ENCODE measurements at regions not wholly inside any gene's neighbourhood (a gene's known extent, or its start where the extent isn't known, plus 50 kb on each side); places are given as distances from the start of the nearest gene placed in this dataset.

DNA sequence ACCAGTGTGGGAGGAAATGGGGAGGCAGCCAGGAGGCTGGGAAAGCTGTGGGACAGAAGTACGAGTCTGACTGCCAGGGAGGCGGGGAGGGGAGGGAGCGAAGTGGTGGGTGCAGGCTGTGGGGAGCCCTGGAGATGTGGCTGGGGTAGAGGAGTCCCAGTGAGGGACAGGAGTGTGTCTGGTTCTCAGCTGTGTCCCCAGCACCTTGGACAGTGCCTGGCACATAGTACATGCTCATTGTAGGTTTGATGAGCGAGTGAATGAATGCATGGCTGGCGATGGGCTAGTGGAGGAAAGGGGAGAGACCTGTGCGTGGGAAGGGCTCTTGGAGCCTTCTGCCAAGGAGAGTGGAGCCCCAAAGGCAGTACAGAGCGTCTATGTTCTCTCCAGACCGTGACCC, 104.1 kb downstream of the SIK1 start:
- Histone ChIP-seq H3K36me3 (ENCODE audit: control insufficient read depth in 2 of 2, insufficient read depth in 2 of 2, low read length in 2 of 2) (no peaks in the 10 kb centered on the region), H3K4me1 (ENCODE audit: control insufficient read depth, insufficient read depth, low read length) (no peaks in the 10 kb centered on the region), H3K9ac (ENCODE audit: low read length in 2 of 2) (no peak overlapping the region), H3K27ac (ENCODE audit: low read length) (no peak overlapping the region), H3K4me3 (ENCODE audit: low read length in 2 of 2) (no peak overlapping the region), H3K27me3 (ENCODE audit: control insufficient read depth in 1 of 2, insufficient read depth in 2 of 2, low read length in 2 of 2) (peaks cover 0 to 4% of the 10 kb centered on the region in 2 donors), H3K9me3 (ENCODE audit: control insufficient read depth in 2 of 2, low read length in 2 of 2) (peaks cover 5 to 6% of the 10 kb centered on the region in 2 donors)

DNA sequence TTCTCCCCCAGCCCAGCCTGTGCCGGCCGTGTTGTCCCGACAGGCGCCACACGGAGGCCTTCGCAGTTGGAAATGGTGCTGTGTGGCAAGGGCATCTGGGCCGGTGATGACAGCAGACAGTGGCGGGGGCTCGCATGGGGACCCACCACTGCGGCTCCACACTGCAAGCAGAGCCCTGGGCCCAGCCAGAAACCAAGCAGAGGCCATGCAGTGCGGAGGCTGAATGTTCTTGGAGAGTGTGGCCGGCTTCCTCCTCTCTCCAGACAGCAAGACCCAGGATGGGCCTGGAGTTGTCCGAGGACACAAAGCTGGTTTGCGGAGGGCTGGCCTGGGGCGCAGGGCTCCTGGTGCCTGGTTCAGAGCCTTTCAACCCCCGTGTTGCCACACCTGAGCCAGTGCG, 104.6 kb downstream of the SIK1 start:
- peaks cover 5 to 7% of the 10 kb centered on the region in 2 donors for H3K9me3 ChIP-seq (ENCODE audit: control insufficient read depth in 2 of 2, low read length in 2 of 2)
- H3K27me3 ChIP-seq (ENCODE audit: control insufficient read depth in 1 of 2, insufficient read depth in 2 of 2, low read length in 2 of 2) = peaks cover 0 to 4% of the 10 kb centered on the region in 2 donors
- no peaks in the 10 kb centered on the region for H3K4me1 ChIP-seq (ENCODE audit: control insufficient read depth, insufficient read depth, low read length)
- no peak overlapping the region for H3K27ac ChIP-seq (ENCODE audit: low read length)
- no peak overlapping the region for H3K9ac ChIP-seq (ENCODE audit: low read length in 2 of 2)
- H3K4me3 ChIP-seq (ENCODE audit: low read length in 2 of 2) = no peak overlapping the region
- no peaks in the 10 kb centered on the region for H3K36me3 ChIP-seq (ENCODE audit: control insufficient read depth in 2 of 2, insufficient read depth in 2 of 2, low read length in 2 of 2)

DNA sequence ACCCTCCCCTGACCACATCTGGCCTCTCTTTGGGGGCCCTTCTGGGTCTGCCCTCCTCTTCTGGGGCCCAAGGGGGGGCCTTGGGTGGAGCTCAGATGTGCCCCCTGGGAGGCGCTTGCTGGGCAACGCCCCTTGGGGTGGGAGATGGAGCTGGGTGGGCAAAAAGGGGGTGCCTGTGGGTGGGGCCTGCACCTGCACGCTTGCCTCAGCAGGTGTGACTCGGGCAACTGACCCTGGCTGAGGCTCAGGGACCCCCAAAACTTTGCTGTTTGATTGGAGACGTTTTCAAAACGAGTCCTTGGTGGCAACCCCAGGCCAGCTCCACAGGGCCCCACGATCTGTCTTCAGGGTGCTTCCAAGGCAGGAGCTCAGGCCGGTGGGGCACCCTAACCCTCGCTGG, 105.3 kb downstream of the SIK1 start:
- Histone ChIP-seq H3K36me3 (ENCODE audit: control insufficient read depth in 2 of 2, insufficient read depth in 2 of 2, low read length in 2 of 2) (no peaks in the 10 kb centered on the region), H3K4me1 (ENCODE audit: control insufficient read depth, insufficient read depth, low read length) (no peaks in the 10 kb centered on the region), H3K4me3 (ENCODE audit: low read length in 2 of 2) (no peak overlapping the region), H3K9ac (ENCODE audit: low read length in 2 of 2) (no peak overlapping the region), H3K9me3 (ENCODE audit: control insufficient read depth in 2 of 2, low read length in 2 of 2) (peaks cover 5 to 11% of the 10 kb centered on the region in 2 donors), H3K27ac (ENCODE audit: low read length) (no peak overlapping the region), H3K27me3 (ENCODE audit: control insufficient read depth in 1 of 2, insufficient read depth in 2 of 2, low read length in 2 of 2) (peaks cover 0 to 4% of the 10 kb centered on the region in 2 donors)

DNA sequence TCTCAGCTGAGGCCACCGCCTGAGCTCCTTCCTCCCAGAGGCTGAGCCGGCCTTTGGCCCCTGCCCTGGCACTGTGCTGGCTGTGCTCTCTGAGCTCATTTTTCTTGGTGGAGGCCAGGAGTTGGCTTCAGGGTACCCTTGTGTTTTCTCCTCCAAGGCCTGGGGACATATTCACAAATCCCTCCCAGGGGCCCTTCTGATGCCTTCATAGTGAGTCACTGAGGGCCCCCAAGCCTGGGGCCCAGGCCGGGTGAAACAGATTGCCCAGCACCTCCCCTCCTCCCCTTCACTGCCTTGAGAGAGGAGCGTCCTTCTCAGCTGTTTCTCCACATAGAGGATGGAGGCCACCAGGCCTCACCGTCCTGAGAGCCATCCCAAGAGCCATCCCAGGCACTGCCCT, 105.8 kb downstream of the SIK1 start:
- no peak overlapping the region for H3K27ac ChIP-seq (ENCODE audit: low read length)
- H3K4me1 ChIP-seq (ENCODE audit: control insufficient read depth, insufficient read depth, low read length) = no peaks in the 10 kb centered on the region
- H3K27me3 ChIP-seq (ENCODE audit: control insufficient read depth in 1 of 2, insufficient read depth in 2 of 2, low read length in 2 of 2) = peaks cover 0 to 4% of the 10 kb centered on the region in 2 donors
- no peak overlapping the region for H3K4me3 ChIP-seq (ENCODE audit: low read length in 2 of 2)
- no peak overlapping the region for H3K9ac ChIP-seq (ENCODE audit: low read length in 2 of 2)
- H3K9me3 ChIP-seq (ENCODE audit: control insufficient read depth in 2 of 2, low read length in 2 of 2) = peaks cover 5 to 11% of the 10 kb centered on the region in 2 donors
- H3K36me3 ChIP-seq (ENCODE audit: control insufficient read depth in 2 of 2, insufficient read depth in 2 of 2, low read length in 2 of 2) = no peaks in the 10 kb centered on the region

DNA sequence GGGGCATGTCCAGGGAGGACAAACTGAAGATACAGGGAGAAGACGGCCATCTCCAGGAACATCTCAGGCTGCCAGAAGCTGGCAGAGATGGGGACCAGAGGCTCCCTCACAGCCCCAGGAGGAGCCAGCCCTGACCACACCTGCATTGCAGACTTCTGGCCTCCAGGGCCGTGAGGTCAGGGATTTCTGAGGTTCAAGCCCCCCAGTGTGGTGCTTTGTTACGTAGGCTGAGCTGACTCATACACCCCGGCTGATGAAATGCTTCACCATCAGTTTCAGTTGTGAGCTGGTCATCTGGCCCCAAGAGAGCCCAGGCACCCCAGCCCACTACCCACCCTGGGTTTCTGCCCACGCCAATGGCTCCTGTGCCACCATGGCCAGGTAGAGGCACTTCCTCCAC, 106.4 kb downstream of the SIK1 start:
- Histone ChIP-seq H3K36me3 (ENCODE audit: control insufficient read depth in 2 of 2, insufficient read depth in 2 of 2, low read length in 2 of 2) (no peaks in the 10 kb centered on the region), H3K9ac (ENCODE audit: low read length in 2 of 2) (no peak overlapping the region), H3K27me3 (ENCODE audit: control insufficient read depth in 1 of 2, insufficient read depth in 2 of 2, low read length in 2 of 2) (peaks cover 0 to 5% of the 10 kb centered on the region in 2 donors), H3K9me3 (ENCODE audit: control insufficient read depth in 2 of 2, low read length in 2 of 2) (peaks cover 5 to 11% of the 10 kb centered on the region in 2 donors), H3K4me1 (ENCODE audit: control insufficient read depth, insufficient read depth, low read length) (no peaks in the 10 kb centered on the region), H3K27ac (ENCODE audit: low read length) (no peak overlapping the region), H3K4me3 (ENCODE audit: low read length in 2 of 2) (no peak overlapping the region)

DNA sequence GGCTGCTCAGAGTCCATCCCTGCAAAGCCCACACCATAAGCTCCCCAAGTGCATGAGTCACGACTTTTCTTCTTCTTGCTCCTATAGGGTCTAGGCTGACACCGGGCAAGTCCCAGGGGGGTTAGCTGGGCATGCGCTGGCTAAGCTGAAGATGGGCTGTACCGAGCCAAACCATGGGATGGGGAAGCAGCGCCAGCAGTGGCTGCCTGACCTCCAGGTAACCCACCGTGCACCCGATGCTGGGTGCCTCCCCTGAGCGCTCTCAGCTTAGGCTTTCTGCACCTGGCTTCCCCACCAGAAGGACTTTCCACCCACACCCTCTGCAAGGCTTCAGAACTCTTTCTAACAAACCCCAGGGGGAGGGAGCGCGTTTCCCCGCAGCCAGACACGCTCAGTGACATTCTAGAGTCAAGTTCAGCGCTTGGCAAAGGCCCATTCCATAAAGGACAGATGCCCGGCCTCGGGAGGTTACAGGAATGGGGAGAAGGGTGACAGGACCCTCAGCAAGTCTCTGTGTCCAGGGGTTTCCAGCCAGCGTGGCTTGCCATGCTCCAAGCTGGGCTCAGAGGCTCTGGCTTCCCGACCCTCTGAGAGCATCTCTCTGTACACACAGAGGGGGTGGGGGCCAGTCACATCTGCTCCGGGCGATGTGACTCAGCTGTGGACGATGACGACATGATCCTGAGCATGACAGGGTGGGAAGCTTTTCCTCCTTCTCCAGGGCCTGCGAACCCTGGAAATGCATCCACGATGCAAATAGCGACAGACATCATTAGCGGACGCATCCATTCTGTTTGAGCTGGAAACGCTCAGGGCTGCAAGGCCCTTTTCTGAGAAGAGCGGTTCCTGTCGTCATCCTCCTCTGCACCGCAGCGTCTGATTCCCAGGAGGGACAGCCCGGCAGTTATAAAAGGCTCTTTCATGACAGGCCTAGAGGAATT, 107.8 kb downstream of the SIK1 start:
- Histone ChIP-seq H3K4me3 (ENCODE audit: low read length in 2 of 2) (no peak overlapping the region), H3K27me3 (ENCODE audit: control insufficient read depth in 1 of 2, insufficient read depth in 2 of 2, low read length in 2 of 2) (peaks cover 2 to 6% of the 10 kb centered on the region in 2 donors), H3K9ac (ENCODE audit: low read length in 2 of 2) (no peak overlapping the region), H3K36me3 (ENCODE audit: control insufficient read depth in 2 of 2, insufficient read depth in 2 of 2, low read length in 2 of 2) (no peaks in the 10 kb centered on the region), H3K27ac (ENCODE audit: low read length) (no peak overlapping the region), H3K9me3 (ENCODE audit: control insufficient read depth in 2 of 2, low read length in 2 of 2) (peaks cover 5 to 11% of the 10 kb centered on the region in 2 donors), H3K4me1 (ENCODE audit: control insufficient read depth, insufficient read depth, low read length) (no peaks in the 10 kb centered on the region)

DNA sequence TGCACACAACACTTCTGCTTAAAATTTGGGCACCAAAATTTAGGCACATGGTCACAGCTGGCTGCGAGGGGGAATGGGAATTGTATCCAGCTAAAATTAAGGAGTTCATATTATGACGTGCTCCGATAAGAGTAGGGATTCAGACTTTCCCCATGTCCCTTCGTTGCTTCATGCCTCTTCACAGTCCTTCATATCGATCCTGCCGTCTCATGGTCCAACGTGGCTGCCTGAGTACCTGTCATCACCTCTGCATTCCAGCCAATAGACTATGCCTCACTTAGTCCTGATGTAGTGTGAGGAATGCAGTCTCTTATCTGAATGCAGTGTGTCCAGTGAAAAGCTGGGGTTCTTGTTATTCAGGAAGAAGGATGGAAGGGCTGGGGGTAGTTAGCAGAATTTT, 108.6 kb downstream of the SIK1 start:
- Histone ChIP-seq H3K36me3 (ENCODE audit: control insufficient read depth in 2 of 2, insufficient read depth in 2 of 2, low read length in 2 of 2) (no peaks in the 10 kb centered on the region), H3K4me3 (ENCODE audit: low read length in 2 of 2) (no peak overlapping the region), H3K4me1 (ENCODE audit: control insufficient read depth, insufficient read depth, low read length) (no peaks in the 10 kb centered on the region), H3K27ac (ENCODE audit: low read length) (no peak overlapping the region), H3K9me3 (ENCODE audit: control insufficient read depth in 2 of 2, low read length in 2 of 2) (peaks cover 5 to 11% of the 10 kb centered on the region in 2 donors), H3K27me3 (ENCODE audit: control insufficient read depth in 1 of 2, insufficient read depth in 2 of 2, low read length in 2 of 2) (peaks cover 2 to 6% of the 10 kb centered on the region in 2 donors), H3K9ac (ENCODE audit: low read length in 2 of 2) (no peak overlapping the region)

DNA sequence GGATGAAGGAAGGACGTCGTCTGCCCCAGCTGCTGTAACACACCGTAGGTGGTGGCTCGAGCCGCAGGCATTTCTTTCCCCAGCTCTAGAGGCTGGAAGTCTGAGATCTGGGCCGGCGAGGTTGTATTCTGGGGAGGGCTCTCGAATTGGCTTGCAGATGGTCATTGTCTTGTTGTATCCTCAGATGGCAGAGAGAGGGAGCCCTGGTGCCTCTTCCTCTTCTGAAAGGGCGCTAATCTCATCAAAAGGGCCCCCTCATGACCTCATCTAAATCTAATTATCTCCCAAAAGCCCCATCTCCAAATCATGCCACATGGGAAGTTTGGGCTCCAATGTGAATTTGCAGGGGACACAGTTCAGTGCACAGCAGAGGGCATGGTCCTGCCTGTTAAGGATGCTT, 109.0 kb downstream of the SIK1 start:
- no peak overlapping the region for H3K27ac ChIP-seq (ENCODE audit: low read length)
- no peak overlapping the region for H3K9ac ChIP-seq (ENCODE audit: low read length in 2 of 2)
- H3K36me3 ChIP-seq (ENCODE audit: control insufficient read depth in 2 of 2, insufficient read depth in 2 of 2, low read length in 2 of 2) = no peaks in the 10 kb centered on the region
- H3K27me3 ChIP-seq (ENCODE audit: control insufficient read depth in 1 of 2, insufficient read depth in 2 of 2, low read length in 2 of 2) = peaks cover 2 to 6% of the 10 kb centered on the region in 2 donors
- H3K4me3 ChIP-seq (ENCODE audit: low read length in 2 of 2) = no peak overlapping the region
- no peaks in the 10 kb centered on the region for H3K4me1 ChIP-seq (ENCODE audit: control insufficient read depth, insufficient read depth, low read length)
- H3K9me3 ChIP-seq (ENCODE audit: control insufficient read depth in 2 of 2, low read length in 2 of 2) = peaks cover 5 to 11% of the 10 kb centered on the region in 2 donors

DNA sequence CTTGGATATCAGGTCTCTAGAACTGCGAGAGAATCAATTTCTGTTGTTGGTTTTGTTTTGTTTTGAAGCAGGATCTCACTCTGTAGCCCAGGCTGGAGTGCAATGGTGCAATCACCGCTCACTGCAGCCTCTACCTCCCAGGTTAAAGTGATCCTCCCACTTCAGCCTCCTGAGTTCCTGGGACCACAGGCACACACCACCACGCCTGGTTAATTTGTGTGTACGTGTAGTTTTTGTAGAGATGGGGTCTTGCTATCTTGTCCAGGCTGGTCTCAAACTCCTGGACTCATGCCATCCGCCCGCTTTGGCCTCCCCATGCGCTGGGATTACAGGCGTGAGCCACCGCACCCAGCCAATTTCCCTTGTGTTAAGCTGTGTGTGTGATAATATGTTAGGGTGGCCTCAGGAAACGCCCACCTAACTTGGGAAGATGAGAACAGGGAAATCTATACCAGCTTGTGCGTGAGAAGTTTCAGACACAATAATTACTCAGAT, 109.6 kb downstream of the SIK1 start:
- Histone ChIP-seq H3K4me1 (ENCODE audit: control insufficient read depth, insufficient read depth, low read length) (no peaks in the 10 kb centered on the region), H3K9ac (ENCODE audit: low read length in 2 of 2) (no peak overlapping the region), H3K36me3 (ENCODE audit: control insufficient read depth in 2 of 2, insufficient read depth in 2 of 2, low read length in 2 of 2) (no peaks in the 10 kb centered on the region), H3K9me3 (ENCODE audit: control insufficient read depth in 2 of 2, low read length in 2 of 2) (peaks cover 5 to 11% of the 10 kb centered on the region in 2 donors), H3K4me3 (ENCODE audit: low read length in 2 of 2) (no peak overlapping the region), H3K27ac (ENCODE audit: low read length) (no peak overlapping the region), H3K27me3 (ENCODE audit: control insufficient read depth in 1 of 2, insufficient read depth in 2 of 2, low read length in 2 of 2) (peaks cover 2 to 6% of the 10 kb centered on the region in 2 donors)

DNA sequence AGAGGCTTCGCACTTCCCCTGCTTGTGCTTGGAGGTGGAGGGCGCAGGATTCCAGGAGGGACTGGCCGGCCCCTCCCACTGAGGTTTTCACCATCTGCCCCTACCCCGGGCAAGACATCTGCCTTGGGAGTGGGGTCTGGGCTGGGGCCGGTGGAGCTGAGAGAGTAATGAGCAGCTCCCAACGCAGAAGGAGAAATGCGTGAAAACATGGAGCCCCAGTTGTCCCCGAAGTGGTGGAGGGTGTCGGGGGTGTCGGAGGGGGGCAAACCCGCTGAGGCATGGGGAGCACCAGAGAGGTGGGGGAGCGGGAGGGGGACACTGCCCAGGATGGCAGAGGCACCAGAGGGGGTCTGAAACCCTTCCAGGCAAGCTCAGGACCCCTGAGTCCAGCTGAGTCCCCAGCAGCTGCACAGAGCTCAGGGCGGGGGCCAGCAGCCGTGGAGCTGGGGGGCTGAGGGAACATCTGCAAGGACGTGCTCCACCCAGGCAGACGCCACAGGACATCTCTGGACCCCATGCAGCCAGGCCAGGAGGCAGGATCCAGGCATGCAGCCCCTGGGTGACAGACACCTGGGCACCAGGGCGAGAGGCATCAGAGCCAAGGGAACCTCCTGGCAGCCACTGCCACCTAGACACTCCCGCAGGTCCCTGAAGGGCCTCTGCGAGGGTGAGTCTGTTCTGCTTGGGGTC, 110.6 kb downstream of the SIK1 start:
- Histone ChIP-seq H3K27me3 (ENCODE audit: control insufficient read depth in 1 of 2, insufficient read depth in 2 of 2, low read length in 2 of 2) (peaks cover 2 to 6% of the 10 kb centered on the region in 2 donors), H3K4me3 (ENCODE audit: low read length in 2 of 2) (no peak overlapping the region), H3K36me3 (ENCODE audit: control insufficient read depth in 2 of 2, insufficient read depth in 2 of 2, low read length in 2 of 2) (no peaks in the 10 kb centered on the region), H3K9ac (ENCODE audit: low read length in 2 of 2) (no peak overlapping the region), H3K4me1 (ENCODE audit: control insufficient read depth, insufficient read depth, low read length) (no peaks in the 10 kb centered on the region), H3K9me3 (ENCODE audit: control insufficient read depth in 2 of 2, low read length in 2 of 2) (peaks cover 5 to 11% of the 10 kb centered on the region in 2 donors), H3K27ac (ENCODE audit: low read length) (no peak overlapping the region)

Data from stomach smooth muscle (tissue), 2 donors.